ENCODE measurements at regions not wholly inside any gene's neighbourhood (a gene's known extent, or its start where the extent isn't known, plus 50 kb on each side); places are given as distances from the start of the nearest gene placed in this dataset.
"Not testable (repeated sequence)": the region's sequence is repeated elsewhere in the genome, so short reads cannot be mapped to it uniquely, and the experiment has no call there.

DNA sequence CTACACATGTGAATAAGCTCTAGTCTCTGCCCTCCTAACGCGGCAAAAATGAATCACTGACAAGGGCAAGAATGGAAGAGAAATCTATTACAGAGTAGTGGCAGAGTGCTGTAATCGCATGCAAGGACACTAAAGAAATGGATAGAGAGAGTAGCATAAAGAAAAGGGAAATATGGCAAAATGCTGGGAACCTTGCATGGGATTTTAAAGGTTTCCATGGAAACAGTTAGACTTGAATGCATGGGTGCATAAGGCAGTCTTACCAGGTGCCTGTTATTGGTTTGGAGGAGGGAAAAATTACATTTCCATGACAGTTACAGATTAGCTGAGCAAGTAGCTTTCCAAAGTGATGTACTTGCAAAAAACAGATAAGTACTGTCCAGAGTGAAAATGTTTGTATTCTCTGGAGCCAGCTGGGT lies 233.4 kb downstream of the PTN start:
- Histone ChIP-seq H3K4me1 (ENCODE audit: insufficient read depth, low read length) (no peaks in the 10 kb centered on the region), H4K20me1 (ENCODE audit: insufficient read depth, low read length) (no peaks in the 10 kb centered on the region), H2AFZ (ENCODE audit: low read depth, low read length) (no peak overlapping the region), H3K27ac (ENCODE audit: low read length) (no peak overlapping the region), H3K9ac (ENCODE audit: low read depth, low read length) (no peak overlapping the region), H3K4me3 (ENCODE audit: low read depth in 1 of 2, low read length in 2 of 2) (no peak overlapping the region), H3K36me3 (ENCODE audit: insufficient read depth, low read length) (no peaks in the 10 kb centered on the region), H3K27me3 (ENCODE audit: insufficient read depth, low read length, poor library complexity) (no peaks in the 10 kb centered on the region), H3K4me2 (ENCODE audit: insufficient read depth, low read length) (no peak overlapping the region), H3K79me2 (ENCODE audit: insufficient read depth, low read length) (no peaks in the 10 kb centered on the region), H3K9me3 (ENCODE audit: insufficient read depth, low read length, severe bottlenecking) (no peaks in the 10 kb centered on the region)
- ATAC-seq (ENCODE audit: insufficient read depth, low read depth) (no peak), DNase-seq (no peak)
- TF ChIP-seq, protein P1, sequence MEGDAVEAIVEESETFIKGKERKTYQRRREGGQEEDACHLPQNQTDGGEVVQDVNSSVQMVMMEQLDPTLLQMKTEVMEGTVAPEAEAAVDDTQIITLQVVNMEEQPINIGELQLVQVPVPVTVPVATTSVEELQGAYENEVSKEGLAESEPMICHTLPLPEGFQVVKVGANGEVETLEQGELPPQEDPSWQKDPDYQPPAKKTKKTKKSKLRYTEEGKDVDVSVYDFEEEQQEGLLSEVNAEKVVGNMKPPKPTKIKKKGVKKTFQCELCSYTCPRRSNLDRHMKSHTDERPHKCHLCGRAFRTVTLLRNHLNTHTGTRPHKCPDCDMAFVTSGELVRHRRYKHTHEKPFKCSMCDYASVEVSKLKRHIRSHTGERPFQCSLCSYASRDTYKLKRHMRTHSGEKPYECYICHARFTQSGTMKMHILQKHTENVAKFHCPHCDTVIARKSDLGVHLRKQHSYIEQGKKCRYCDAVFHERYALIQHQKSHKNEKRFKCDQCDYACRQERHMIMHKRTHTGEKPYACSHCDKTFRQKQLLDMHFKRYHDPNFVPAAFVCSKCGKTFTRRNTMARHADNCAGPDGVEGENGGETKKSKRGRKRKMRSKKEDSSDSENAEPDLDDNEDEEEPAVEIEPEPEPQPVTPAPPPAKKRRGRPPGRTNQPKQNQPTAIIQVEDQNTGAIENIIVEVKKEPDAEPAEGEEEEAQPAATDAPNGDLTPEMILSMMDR (IDR thresholded peaks at IDR 0.05; ENCODE audit: borderline replicate concordance, extremely low read depth, low read length, poor library complexity, severe bottlenecking) = no peak
- no peak for TF ChIP-seq EZH2 (IDR thresholded peaks at IDR 0.05; ENCODE audit: borderline replicate concordance, low read depth, low read length, severe bottlenecking)

DNA sequence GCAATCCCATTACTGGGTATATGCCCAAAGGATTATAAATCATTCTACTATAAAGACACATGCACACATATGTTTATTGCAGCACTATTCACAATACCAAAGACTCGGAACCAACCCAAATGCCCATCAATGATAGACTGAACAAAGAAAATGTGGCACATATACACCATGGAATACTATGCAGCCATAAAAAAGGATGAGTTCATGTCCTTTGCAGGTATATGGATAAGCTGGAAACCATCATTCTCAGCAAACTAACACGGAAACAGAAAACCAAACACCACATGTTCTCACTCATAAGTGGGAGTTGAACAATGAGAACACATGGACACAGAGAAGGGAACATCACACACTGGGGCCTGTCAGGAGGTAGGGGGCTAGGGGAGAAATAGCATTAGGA lies 235.7 kb downstream of the PTN start:
- H3K27me3 ChIP-seq (ENCODE audit: insufficient read depth, low read length, poor library complexity); H3K27ac ChIP-seq (ENCODE audit: low read length); H3K9me3 ChIP-seq (ENCODE audit: insufficient read depth, low read length, severe bottlenecking); H3K36me3 ChIP-seq (ENCODE audit: insufficient read depth, low read length); DNase-seq; H3K4me1 ChIP-seq (ENCODE audit: insufficient read depth, low read length); H3K4me2 ChIP-seq (ENCODE audit: insufficient read depth, low read length); H3K9ac ChIP-seq (ENCODE audit: low read depth, low read length); H3K4me3 ChIP-seq (ENCODE audit: low read depth in 1 of 2, low read length in 2 of 2); H3K79me2 ChIP-seq (ENCODE audit: insufficient read depth, low read length); H4K20me1 ChIP-seq (ENCODE audit: insufficient read depth, low read length); H2AFZ ChIP-seq (ENCODE audit: low read depth, low read length); ATAC-seq (ENCODE audit: insufficient read depth, low read depth): not testable (repeated sequence)

- H2AFZ ChIP-seq (ENCODE audit: low read depth, low read length); H3K27ac ChIP-seq (ENCODE audit: low read length); H3K9me3 ChIP-seq (ENCODE audit: insufficient read depth, low read length, severe bottlenecking); H3K27me3 ChIP-seq (ENCODE audit: insufficient read depth, low read length, poor library complexity); H3K4me3 ChIP-seq (ENCODE audit: low read depth in 1 of 2, low read length in 2 of 2); DNase-seq; H3K79me2 ChIP-seq (ENCODE audit: insufficient read depth, low read length); ATAC-seq (ENCODE audit: insufficient read depth, low read depth); H3K4me2 ChIP-seq (ENCODE audit: insufficient read depth, low read length); H4K20me1 ChIP-seq (ENCODE audit: insufficient read depth, low read length); H3K36me3 ChIP-seq (ENCODE audit: insufficient read depth, low read length); H3K4me1 ChIP-seq (ENCODE audit: insufficient read depth, low read length); H3K9ac ChIP-seq (ENCODE audit: low read depth, low read length): not testable (repeated sequence)
These were observed 235.1 kb downstream of the CHRM2 start for GRCh38 chr7:137103526-137103925.

- Histone ChIP-seq H3K4me3 (ENCODE audit: low read depth in 1 of 2, low read length in 2 of 2) (no peak overlapping the region), H3K9me3 (ENCODE audit: insufficient read depth, low read length, severe bottlenecking) (no peaks in the 10 kb centered on the region), H3K27ac (ENCODE audit: low read length) (no peak overlapping the region), H2AFZ (ENCODE audit: low read depth, low read length) (no peak overlapping the region), H3K36me3 (ENCODE audit: insufficient read depth, low read length) (no peaks in the 10 kb centered on the region), H3K9ac (ENCODE audit: low read depth, low read length) (no peak overlapping the region), H3K27me3 (ENCODE audit: insufficient read depth, low read length, poor library complexity) (no peaks in the 10 kb centered on the region), H3K4me2 (ENCODE audit: insufficient read depth, low read length) (no peak overlapping the region), H3K79me2 (ENCODE audit: insufficient read depth, low read length) (no peaks in the 10 kb centered on the region), H4K20me1 (ENCODE audit: insufficient read depth, low read length) (no peaks in the 10 kb centered on the region), H3K4me1 (ENCODE audit: insufficient read depth, low read length) (no peaks in the 10 kb centered on the region)
- no peak for TF ChIP-seq EZH2 (IDR thresholded peaks at IDR 0.05; ENCODE audit: borderline replicate concordance, low read depth, low read length, severe bottlenecking)
- DNase-seq (no peak), ATAC-seq (ENCODE audit: insufficient read depth, low read depth) (no peak)
These were observed 228.7 kb downstream of the CHRM2 start for GRCh38 chr7:137097111-137097510.

DNA sequence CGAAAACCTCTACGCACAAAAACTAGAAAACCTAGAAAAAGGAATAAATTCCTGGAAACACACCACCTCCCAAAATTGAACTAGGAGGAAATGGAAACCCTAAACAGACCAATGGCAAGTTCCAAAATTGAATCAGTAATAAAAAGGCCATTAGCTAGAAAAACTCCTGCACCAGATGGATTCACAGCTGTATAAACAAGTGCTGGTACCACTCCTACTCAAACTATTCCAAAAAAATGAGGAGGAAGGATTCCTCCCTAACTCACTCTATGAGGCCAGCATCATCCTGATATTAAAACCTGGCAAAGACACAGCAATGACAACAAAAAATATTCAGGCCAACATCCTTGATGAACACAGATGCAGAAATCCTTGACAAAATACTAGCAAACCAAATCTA lies 228.2 kb downstream of the CHRM2 start:
- no peak for DNase-seq
- no peak for ATAC-seq (ENCODE audit: insufficient read depth, low read depth)
- Histone ChIP-seq H3K27ac (ENCODE audit: low read length) (no peak overlapping the region), H3K36me3 (ENCODE audit: insufficient read depth, low read length) (no peaks in the 10 kb centered on the region), H3K9me3 (ENCODE audit: insufficient read depth, low read length, severe bottlenecking) (no peaks in the 10 kb centered on the region), H4K20me1 (ENCODE audit: insufficient read depth, low read length) (no peaks in the 10 kb centered on the region), H3K27me3 (ENCODE audit: insufficient read depth, low read length, poor library complexity) (no peaks in the 10 kb centered on the region), H3K9ac (ENCODE audit: low read depth, low read length) (no peak overlapping the region), H3K4me3 (ENCODE audit: low read depth in 1 of 2, low read length in 2 of 2) (no peak overlapping the region), H3K4me1 (ENCODE audit: insufficient read depth, low read length) (no peaks in the 10 kb centered on the region), H3K79me2 (ENCODE audit: insufficient read depth, low read length) (no peaks in the 10 kb centered on the region), H3K4me2 (ENCODE audit: insufficient read depth, low read length) (no peak overlapping the region), H2AFZ (ENCODE audit: low read depth, low read length) (no peak overlapping the region)
- TF ChIP-seq, protein P1 (IDR thresholded peaks at IDR 0.05; ENCODE audit: borderline replicate concordance, extremely low read depth, low read length, poor library complexity, severe bottlenecking) = no peak
- TF ChIP-seq EZH2 (IDR thresholded peaks at IDR 0.05; ENCODE audit: borderline replicate concordance, low read depth, low read length, severe bottlenecking) = no peak
